Heart right ventricle (tissue), 16 donors: ENCODE measurements at regions not wholly inside any gene's neighbourhood (a gene's known extent, or its start where the extent isn't known, plus 50 kb on each side); places are given as distances from the start of the nearest gene placed in this dataset.
"Not testable (repeated sequence)": the region's sequence is repeated elsewhere in the genome, so short reads cannot be mapped to it uniquely, and the experiment has no call there.

Experiments used
- ATAC-seq, 8 donors: fragments of 200-7000 bp; cut with Tn5 transposase; one replicate each; pipeline ENCODE4 v1.9.1; 2020; ENCODE audit warnings: mild to moderate bottlenecking in 8 of 8, moderate library complexity in 8 of 8, moderate number of reproducible peaks in 1 of 8
- DNase-seq, 2 donors: peaks; one replicate each; pipeline ENCODE4 v3.0.0-alpha.2; 2020
- H3K27ac ChIP-seq, 10 donors: fragments of 200-600 bp; sonication (generic) in 2 of 10; one replicate each; pipeline versions ENCODE4 v1.5.0 to v1.8.0; 2020 to 2022; ENCODE audit warnings: mild to moderate bottlenecking in 3 of 10
- H3K27me3 ChIP-seq, 7 donors: fragments of 200-600 bp; one replicate each; pipeline ENCODE4 v1.8.0; 2021 to 2022; ENCODE audit warnings: mild to moderate bottlenecking in 2 of 7
- H3K36me3 ChIP-seq, 9 donors: fragments of 200-600 bp; sonication (generic) in 1 of 9; one replicate each; pipeline versions ENCODE4 v1.5.0 to v1.8.0; 2020 to 2022; ENCODE audit warnings: mild to moderate bottlenecking in 2 of 9
- H3K4me1 ChIP-seq, 9 donors: fragments of 200-600 bp; sonication (generic) in 1 of 9; one replicate each; pipeline versions ENCODE4 v1.5.0 to v1.8.0; 2020 to 2022; ENCODE audit warnings: mild to moderate bottlenecking in 4 of 9
- H3K4me3 ChIP-seq, 10 donors: fragments of 200-600 bp; sonication (generic) in 2 of 10; one replicate each; pipeline versions ENCODE4 v1.5.0 to v1.8.0; 2020 to 2022; ENCODE audit warnings: mild to moderate bottlenecking in 7 of 10, moderate library complexity in 2 of 10
- H3K9me3 ChIP-seq, 11 donors: fragments of 200-600 bp in 10 of 11; sonication (generic) in 2 of 11; one replicate each; pipeline versions ENCODE4 v1.5.0 to v1.8.0; 2013 to 2022; ENCODE audit warnings: mild to moderate bottlenecking in 2 of 11, control low read depth in 1 of 11, moderate library complexity in 1 of 11
- WGBS, 2 donors: extraction: QIAGEN DNeasy Blood & Tissue Kit; methylation state at CpG; one replicate each; pipeline ENCODE4 v1.1.7; 2013; ENCODE audit warnings: inconsistent platforms in 1 of 2; 5-methylcytosine and 5-hydroxymethylcytosine counted together
- intact Hi-C, 10 donors: fragments of 100-400 bp; cut with DNase I; formaldehyde crosslinking; loops; one replicate each; pipeline versions ENCODE4 v1.11.1 to v1.14.2; 2022
- TF ChIP-seq, protein P1 (sequence below), 9 donors: fragments of 200-600 bp; sonication (generic) in 2 of 9; IDR thresholded peaks; one replicate each; pipeline versions ENCODE4 v1.5.0 to v1.8.0; 2021 to 2022; ENCODE audit warnings: antibody characterized with exemption in 9 of 9, mild to moderate bottlenecking in 5 of 9, moderate library complexity in 1 of 9
- donor health status: Arrhythmogenic right ventricular cardiomyopathy.
- donor health status: ischemic (EF 13 %, LVEDD 7.1; RV severe dilation, severe dysfunction).
- donor health status: healthy with polysubstance abuse.
- donor health status: DM: no; HTN: yes; CAD: no.
- donor health status: DM: no; HTN: no; CAD: no.
- donor health status: ischemic (EF 25% LVEDD 6.9; RV normal size, moderate dysfunction).
- donor health status: ischemic (EF 25% LVEDD 5.7; RV mildly dilated, moderate dysfunction).
- donor health status: healthy.
- donor health status: DM: yes; HTN: yes; CAD: no.
- donor health status: Ischemic cardiomyopathy.
- donor health status: ischemic (EF 35%, LVEDD 5.7; RV mildly dilated, moderate dysfunction).
- donor health status: nonischemic (EF 11% LVEDD 7.7; RV severe dilation, severe dysfunction).
- donor health status: DM: yes; HTN: yes; CAD: no.
- donor health status: PGD.
- donor health status: ischemic (EF 29% LVEDD 5.4; RV normal size, mild dysfunction).
- donor health status: nonischemic (EF 23%, LVEDD 6.1; RV moderate dilation, normal function).

DNA sequence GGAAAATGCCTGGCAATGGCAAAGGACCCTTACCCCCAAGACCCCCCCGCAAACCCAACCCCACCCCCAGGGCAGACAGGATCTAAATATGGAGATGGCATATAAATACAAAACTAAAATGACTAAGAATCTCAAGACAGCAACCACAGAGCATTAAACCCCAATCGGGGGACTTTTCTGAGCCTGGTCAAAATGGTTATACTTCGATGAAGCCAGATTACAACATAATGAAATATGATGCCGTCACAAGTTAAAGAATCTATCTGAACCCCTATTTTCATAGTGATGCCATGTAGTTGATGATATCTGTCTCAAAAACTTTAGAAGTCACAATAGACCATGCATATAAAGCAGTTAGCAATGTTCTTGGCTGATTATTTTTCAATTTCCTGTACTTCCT lies 223.6 kb downstream of the CGGBP1 start:
- peaks cover 0 to 8% (median 0%) of the 10 kb centered on the region in 9 donors for H3K4me1 ChIP-seq
- ATAC-seq (no peak), DNase-seq (no peak)
- no peak overlapping the region for H3K4me3 ChIP-seq
- no peak overlapping the region for H3K27ac ChIP-seq
- TF ChIP-seq, protein P1, sequence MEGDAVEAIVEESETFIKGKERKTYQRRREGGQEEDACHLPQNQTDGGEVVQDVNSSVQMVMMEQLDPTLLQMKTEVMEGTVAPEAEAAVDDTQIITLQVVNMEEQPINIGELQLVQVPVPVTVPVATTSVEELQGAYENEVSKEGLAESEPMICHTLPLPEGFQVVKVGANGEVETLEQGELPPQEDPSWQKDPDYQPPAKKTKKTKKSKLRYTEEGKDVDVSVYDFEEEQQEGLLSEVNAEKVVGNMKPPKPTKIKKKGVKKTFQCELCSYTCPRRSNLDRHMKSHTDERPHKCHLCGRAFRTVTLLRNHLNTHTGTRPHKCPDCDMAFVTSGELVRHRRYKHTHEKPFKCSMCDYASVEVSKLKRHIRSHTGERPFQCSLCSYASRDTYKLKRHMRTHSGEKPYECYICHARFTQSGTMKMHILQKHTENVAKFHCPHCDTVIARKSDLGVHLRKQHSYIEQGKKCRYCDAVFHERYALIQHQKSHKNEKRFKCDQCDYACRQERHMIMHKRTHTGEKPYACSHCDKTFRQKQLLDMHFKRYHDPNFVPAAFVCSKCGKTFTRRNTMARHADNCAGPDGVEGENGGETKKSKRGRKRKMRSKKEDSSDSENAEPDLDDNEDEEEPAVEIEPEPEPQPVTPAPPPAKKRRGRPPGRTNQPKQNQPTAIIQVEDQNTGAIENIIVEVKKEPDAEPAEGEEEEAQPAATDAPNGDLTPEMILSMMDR (IDR thresholded peaks at IDR 0.05): no peak
- H3K9me3 ChIP-seq: peaks cover 0 to 20% (median 6%) of the 10 kb centered on the region in 11 donors
- no peaks in the 10 kb centered on the region for H3K36me3 ChIP-seq
- WGBS, 2 donors: 82 to 86% methylated on average over 4 of the region's 4 CpGs
- intact Hi-C loops: no loop called here
- no peaks in the 10 kb centered on the region for H3K27me3 ChIP-seq

DNA sequence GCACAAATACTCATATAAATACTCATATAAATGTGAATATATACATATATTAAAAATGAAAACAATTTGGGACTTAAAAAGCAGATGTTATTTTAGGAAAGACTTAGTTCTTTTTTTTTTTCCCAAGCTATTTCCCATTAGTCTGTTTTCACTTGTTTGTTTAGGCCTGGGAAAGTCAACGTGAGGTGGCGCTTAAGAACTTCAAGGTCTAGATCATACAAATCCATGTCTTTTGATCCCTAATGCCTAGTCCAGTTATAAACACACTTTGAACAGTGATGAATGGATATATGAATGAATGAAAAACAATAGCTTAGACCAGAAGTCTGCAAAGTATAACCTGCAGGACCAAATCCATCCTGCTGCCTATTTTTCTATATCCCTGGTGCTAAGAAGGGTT lies 224.5 kb downstream of the CGGBP1 start:
- Histone ChIP-seq H3K4me3 (no peak overlapping the region), H3K27me3 (no peaks in the 10 kb centered on the region), H3K27ac (no peak overlapping the region), H3K4me1 (peaks cover 0 to 8% (median 0%) of the 10 kb centered on the region in 9 donors), H3K36me3 (no peaks in the 10 kb centered on the region), H3K9me3 (peaks cover 0 to 13% (median 2%) of the 10 kb centered on the region in 11 donors)
- intact Hi-C loops: no loop called here
- no peak for DNase-seq
- TF ChIP-seq, protein P1 (IDR thresholded peaks at IDR 0.05): no peak
- ATAC-seq: no peak
- 79 to 86% methylated on average over 2 of the region's 2 CpGs for WGBS, 2 donors

DNA sequence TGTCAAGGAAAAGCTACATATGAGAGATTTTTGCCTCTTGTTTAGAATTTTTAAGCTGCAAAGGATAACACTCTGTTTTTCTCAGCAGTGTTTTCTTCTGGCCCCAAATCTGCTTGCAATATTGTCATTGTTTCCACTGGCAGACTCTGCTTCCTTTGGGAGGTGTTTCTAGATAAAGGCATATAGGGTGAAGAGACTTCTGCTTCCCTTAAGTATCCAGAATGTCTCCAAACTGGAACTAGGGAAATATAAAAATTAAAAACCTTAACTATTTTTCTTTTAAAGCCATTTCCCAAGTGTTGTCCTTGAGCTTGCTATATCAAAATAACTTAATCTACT lies 225.8 kb downstream of the CGGBP1 start:
- DNase-seq: no peak
- Histone ChIP-seq H3K27ac (no peak overlapping the region), H3K36me3 (no peaks in the 10 kb centered on the region), H3K9me3 (no peaks in the 10 kb centered on the region), H3K4me1 (peaks cover 0 to 8% (median 0%) of the 10 kb centered on the region in 9 donors), H3K4me3 (no peak overlapping the region), H3K27me3 (no peaks in the 10 kb centered on the region)
- TF ChIP-seq, protein P1 (IDR thresholded peaks at IDR 0.05): no peak
- intact Hi-C loops: no loop called here
- ATAC-seq: no peak

DNA sequence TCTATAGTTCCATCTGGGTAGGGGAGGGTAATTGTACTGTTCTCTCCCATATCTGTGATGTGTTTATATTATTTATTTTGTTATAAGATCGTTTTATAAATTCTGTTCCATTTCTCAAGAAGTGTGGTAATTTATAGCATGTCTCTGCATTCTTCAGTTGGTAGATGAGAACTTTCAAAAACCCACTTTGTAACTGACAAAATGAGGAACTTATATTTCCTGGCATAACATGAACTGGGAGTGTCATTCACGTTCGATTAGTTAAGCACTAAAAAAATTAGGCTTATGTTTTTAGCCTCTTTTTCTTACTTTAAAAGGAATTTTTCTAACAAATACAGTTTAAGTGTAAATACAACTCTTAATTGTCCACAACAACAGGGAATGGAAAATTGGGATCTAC lies 230.8 kb downstream of the CGGBP1 start:
- Histone ChIP-seq H3K4me1 (no peaks in the 10 kb centered on the region), H3K9me3 (no peaks in the 10 kb centered on the region), H3K27me3 (no peaks in the 10 kb centered on the region), H3K4me3 (no peak overlapping the region), H3K36me3 (no peaks in the 10 kb centered on the region), H3K27ac (no peak overlapping the region)
- intact Hi-C loops: no loop called here
- no peak for DNase-seq
- TF ChIP-seq, protein P1 (IDR thresholded peaks at IDR 0.05): no peak
- ATAC-seq: no peak
- 58 to 69% methylated on average over 3 of the region's 3 CpGs for WGBS, 2 donors

DNA sequence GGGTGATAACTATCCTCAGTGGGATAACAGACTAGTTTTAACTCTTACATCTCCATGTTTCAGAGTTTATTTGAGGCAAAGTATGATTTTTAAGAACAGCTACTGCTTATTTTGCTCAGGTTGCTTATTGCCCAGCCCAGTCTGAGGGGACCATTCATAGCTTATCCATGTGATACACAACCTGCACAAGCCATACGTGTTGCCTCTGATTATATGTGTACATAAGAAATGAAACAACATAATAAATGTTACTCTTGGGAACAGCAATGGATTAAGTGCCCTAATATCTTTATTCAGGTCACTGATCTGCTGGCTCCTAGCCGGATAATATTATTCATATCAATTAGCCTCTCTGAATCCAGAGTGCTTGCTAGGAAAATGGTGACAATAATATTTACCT lies 236.2 kb downstream of the CGGBP1 start:
- no peak for ATAC-seq
- no peak for DNase-seq
- TF ChIP-seq, protein P1 (IDR thresholded peaks at IDR 0.05): no peak
- intact Hi-C loops: no loop called here
- Histone ChIP-seq H3K9me3 (no peaks in the 10 kb centered on the region), H3K27ac (no peak overlapping the region), H3K27me3 (no peaks in the 10 kb centered on the region), H3K4me3 (no peak overlapping the region), H3K36me3 (no peaks in the 10 kb centered on the region), H3K4me1 (no peaks in the 10 kb centered on the region)
- WGBS, 2 donors: 49 to 70% methylated on average over 2 of the region's 2 CpGs

DNA sequence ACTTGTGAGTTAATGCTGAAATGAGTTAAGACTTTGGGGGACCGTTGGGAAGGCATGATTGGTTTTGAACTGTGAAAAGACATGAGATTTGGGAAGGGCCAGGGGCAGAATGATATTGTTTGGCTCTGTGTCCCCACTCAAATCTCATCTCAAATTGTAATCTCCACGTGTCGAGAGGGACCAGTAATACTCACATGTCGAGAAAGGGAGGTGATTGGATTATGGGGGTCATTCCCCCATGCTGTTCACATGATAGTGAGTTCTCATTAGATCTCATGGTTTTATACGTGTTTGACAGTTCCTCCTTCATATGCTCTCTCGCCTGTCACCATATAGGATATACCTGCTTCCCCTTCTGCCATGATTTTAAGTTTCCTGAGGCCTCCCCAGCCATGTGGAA lies 245.3 kb downstream of the CGGBP1 start:
- intact Hi-C loops, H3K4me3 ChIP-seq, H3K36me3 ChIP-seq, H3K4me1 ChIP-seq, H3K27me3 ChIP-seq, H3K27ac ChIP-seq, DNase-seq, H3K9me3 ChIP-seq, ATAC-seq: not testable (repeated sequence)
- WGBS, 2 donors: 75 to 77% methylated on average over 6 of the region's 6 CpGs
